Colonic mucosa (tissue), 4 donors: ENCODE measurements at regions not wholly inside any gene's neighbourhood (a gene's known extent, or its start where the extent isn't known, plus 50 kb on each side); places are given as distances from the start of the nearest gene placed in this dataset.

Experiments used
- DNase-seq: peaks from one replicate; pipeline ENCODE4 v3.0.0-alpha.2; 2020
- H3K27ac ChIP-seq: fragments of 200-600 bp; one replicate; pipeline ENCODE4 v1.8.0; 2021
- H3K27me3 ChIP-seq: fragments of 200-600 bp; one replicate; pipeline ENCODE4 v1.8.0; 2021
- H3K36me3 ChIP-seq: fragments of 200-600 bp; one replicate; pipeline ENCODE4 v1.8.0; 2021
- H3K4me1 ChIP-seq: fragments of 200-600 bp; one replicate; pipeline ENCODE4 v1.8.0; 2021; ENCODE audit warnings: mild to moderate bottlenecking
- H3K4me3 ChIP-seq: fragments of 200-600 bp; one replicate; pipeline ENCODE4 v1.8.0; 2021
- H3K9ac ChIP-seq, 2 donors: one replicate each; pipeline ENCODE4 v1.7.0; 2013; ENCODE audit warnings: control low read depth in 2 of 2, low read depth in 2 of 2, low read length in 2 of 2
- H3K9me3 ChIP-seq: fragments of 200-600 bp; one replicate; pipeline ENCODE4 v1.8.0; 2021
- CTCF ChIP-seq: fragments of 200-600 bp; IDR thresholded peaks from one replicate; pipeline ENCODE4 v1.8.0; 2022; ENCODE audit warnings: antibody characterized with exemption, mild to moderate bottlenecking
- intact Hi-C: fragments of 100-400 bp; cut with DNase I; formaldehyde crosslinking; loops from one replicate; pipeline ENCODE4 v1.14.1; 2022
- donor health status: healthy.
- donor health status: DM: no; HTN: no; CAD: no.
- donor health status: DM: no; HTN: no; CAD: no.

- H3K9me3 ChIP-seq: no peaks in the 10 kb centered on the region
- H3K27ac ChIP-seq: no peak overlapping the region
- no peak for TF ChIP-seq CTCF
- H3K4me1 ChIP-seq: no peaks in the 10 kb centered on the region
- H3K4me3 ChIP-seq: no peak overlapping the region
- no peak overlapping the region for H3K9ac ChIP-seq
- no peak for DNase-seq
- H3K27me3 ChIP-seq: no peaks in the 10 kb centered on the region
- no peaks in the 10 kb centered on the region for H3K36me3 ChIP-seq
- intact Hi-C loops: loop anchor here (10.0 kb wide), 1 partner anchor 653 kb away; no protein-coding TSS in a partner anchor
Observed at GRCh38 chr5:154627698-154628678, 127.2 kb upstream of the LARP1 start.

GRCh38 chr5:154626876-154627557 is 128.2 kb upstream of the LARP1 start:
- intact Hi-C loops: loop anchor here (10.0 kb wide), 1 partner anchor 652 kb away; no protein-coding TSS in a partner anchor
- H3K27me3 ChIP-seq: no peaks in the 10 kb centered on the region
- DNase-seq: no peak
- H3K36me3 ChIP-seq: no peaks in the 10 kb centered on the region
- TF ChIP-seq CTCF: no peak
- H3K9me3 ChIP-seq: no peaks in the 10 kb centered on the region
- no peak overlapping the region for H3K9ac ChIP-seq
- no peak overlapping the region for H3K4me3 ChIP-seq
- no peaks in the 10 kb centered on the region for H3K4me1 ChIP-seq
- H3K27ac ChIP-seq: no peak overlapping the region

GRCh38 chr5:154625031-154625430 is 130.1 kb upstream of the LARP1 start:
- intact Hi-C loops: loop anchor here (10.0 kb wide), 1 partner anchor 650 kb away; no protein-coding TSS in a partner anchor

GRCh38 chr5:154624341-154624740 is 130.8 kb upstream of the LARP1 start:
- no peak for DNase-seq
- intact Hi-C loops: loop anchor here (10.0 kb wide), 1 partner anchor 650 kb away; no protein-coding TSS in a partner anchor
- no peaks in the 10 kb centered on the region for H3K4me1 ChIP-seq

More at GRCh38 chr5:154625031-154625430, 130.1 kb upstream of the LARP1 start:
- Histone ChIP-seq H3K4me3 (no peak overlapping the region), H3K27me3 (no peaks in the 10 kb centered on the region), H3K27ac (no peak overlapping the region), H3K9ac (no peak overlapping the region), H3K36me3 (no peaks in the 10 kb centered on the region), H3K9me3 (no peaks in the 10 kb centered on the region), H3K4me1 (no peaks in the 10 kb centered on the region)
- TF ChIP-seq CTCF: no peak
- no peak for DNase-seq

More at GRCh38 chr5:154624341-154624740, 130.8 kb upstream of the LARP1 start:
- Histone ChIP-seq H3K9me3 (no peaks in the 10 kb centered on the region), H3K36me3 (no peaks in the 10 kb centered on the region), H3K9ac (no peak overlapping the region), H3K4me3 (no peak overlapping the region), H3K27ac (no peak overlapping the region), H3K27me3 (no peaks in the 10 kb centered on the region)
- no peak for TF ChIP-seq CTCF
